Stimulated activated CD4-positive, alpha-beta T cell treated with anti-CD3 and anti-CD28 coated beads, Interleukin-12 subunit alpha, Interleukin-12 subunit beta, amount 100 ng/mL, for 4 hours (primary cell): ENCODE measurements at regions not wholly inside any gene's neighbourhood (a gene's known extent, or its start where the extent isn't known, plus 50 kb on each side); places are given as distances from the start of the nearest gene placed in this dataset.

Source experiments
- DNase-seq: peaks from one replicate; pipeline ENCODE4 v3.0.0-alpha.2; 2020

- DNase-seq: no peak
These were observed 231.1 kb upstream of the CDH5 start for GRCh38 chr16:66135421-66135831.

- no peak for DNase-seq
These were observed 231.6 kb upstream of the CDH5 start for GRCh38 chr16:66134875-66135274.

DNA sequence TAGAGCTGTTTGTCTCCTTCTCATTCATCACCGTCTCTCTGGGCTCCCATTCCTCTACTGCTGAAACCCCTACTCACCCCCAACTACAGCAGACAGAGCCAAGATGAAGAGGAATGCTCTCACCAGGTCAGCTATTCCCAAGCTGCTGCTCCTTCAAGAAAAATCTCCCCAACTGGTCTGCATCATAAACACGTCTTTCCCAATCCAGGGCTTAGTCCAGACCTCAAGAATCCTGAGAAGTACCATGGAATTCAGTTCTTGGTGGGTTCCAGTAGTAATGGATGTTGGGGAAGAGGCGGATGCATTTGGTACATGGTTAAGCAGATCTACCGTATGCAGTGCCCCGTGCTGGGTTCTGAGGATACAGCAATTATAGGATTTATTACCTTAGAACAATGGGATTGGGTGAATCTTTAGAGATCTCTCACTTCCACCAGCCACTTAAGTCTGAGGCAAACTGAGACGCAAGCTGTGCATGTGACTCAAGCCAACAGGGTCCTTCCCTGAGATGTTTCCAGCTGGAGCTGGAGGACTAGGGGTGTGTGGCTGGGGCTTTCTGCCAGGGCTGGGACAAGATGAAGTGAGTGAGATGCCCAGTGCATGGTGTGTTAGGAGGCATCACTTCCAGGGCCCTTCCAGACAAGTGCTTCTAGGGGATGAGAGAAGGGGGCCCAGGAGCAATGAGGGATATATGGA is 232.7 kb upstream of the CDH5 start:
- DNase-seq: no peak

- DNase-seq: no peak
These were observed 234.6 kb upstream of the CDH5 start for GRCh38 chr16:66131895-66132294.

DNA sequence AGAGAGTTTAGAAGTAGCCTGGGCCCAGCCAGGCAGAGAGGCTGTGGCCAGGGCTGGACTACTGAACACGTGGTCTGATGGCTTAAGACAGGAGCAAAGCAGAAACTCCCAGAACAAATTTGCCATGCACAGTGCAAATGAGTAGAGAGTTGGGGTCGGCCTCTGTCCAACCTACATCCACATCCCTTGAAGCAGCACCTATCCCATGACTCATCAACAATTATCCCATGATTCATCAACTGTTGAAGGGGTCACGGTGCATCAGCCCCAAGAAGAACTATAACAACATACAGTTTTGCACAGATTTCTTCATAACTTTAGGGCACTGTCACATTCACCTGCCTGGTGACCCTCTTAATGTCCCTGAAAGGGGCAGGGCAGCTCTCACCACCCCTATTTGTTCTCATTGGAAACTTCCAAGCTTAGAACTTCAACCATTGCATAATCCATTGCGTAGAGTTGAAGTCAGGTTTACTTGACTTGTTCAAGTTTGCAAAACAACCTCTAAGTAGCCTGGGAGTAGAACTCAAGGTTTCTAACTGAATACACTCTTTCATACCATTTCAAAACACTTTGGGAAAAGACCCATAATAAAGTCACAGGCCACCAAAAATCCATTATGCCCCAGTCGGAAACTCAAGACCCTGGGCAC is 235.2 kb upstream of the CDH5 start:
- DNase-seq: no peak

DNA sequence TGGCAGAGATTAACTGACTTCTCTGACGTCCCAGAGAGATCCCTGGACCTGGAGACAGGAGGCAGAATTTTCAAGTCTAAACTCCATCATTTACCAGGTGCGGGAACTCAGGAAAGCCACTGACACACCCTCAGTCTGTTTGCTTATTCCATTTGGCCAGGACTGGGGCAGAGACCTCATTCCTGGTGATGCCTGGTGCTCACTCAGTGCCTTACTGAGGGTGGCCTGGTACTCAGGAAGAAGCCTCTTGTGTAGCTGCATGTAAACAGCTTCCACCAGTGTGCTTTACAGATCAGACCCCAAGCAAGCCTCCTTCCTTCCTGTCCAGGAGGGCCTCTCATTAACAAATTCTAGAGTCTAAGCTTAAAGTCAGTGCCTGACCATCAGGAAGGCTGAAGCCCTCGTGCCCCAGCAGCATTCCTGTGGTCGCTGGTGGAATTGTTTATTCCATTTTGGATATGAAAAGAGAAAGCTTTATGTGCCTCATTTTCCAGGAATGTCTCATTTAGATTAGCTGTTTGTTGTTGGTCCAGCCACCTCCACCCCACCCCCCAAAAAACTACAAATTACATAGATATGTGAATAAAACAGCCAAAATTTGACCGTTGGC is 236.1 kb upstream of the CDH5 start:
- no peak for DNase-seq

DNA sequence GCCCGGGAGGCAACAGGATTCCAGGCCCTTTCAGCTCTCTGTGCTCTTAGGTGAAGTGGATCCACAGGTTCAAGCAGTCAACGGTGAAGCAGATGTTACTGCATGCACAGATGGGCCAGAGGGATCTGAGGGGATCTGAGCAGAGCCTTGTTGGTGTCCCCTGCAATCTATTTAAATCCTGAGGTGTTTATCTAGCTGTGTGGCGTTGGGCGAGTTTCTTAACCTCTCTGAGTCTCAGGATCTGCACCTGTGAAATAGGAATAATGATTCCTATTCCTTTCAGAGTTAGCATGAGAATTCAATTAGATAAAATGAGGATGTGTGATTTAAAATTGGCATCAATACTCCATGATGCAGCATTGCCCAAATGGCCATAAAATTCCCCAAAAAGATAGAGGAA is 237.3 kb upstream of the CDH5 start:
- DNase-seq: no peak

GRCh38 chr16:66128371-66128770 is 238.1 kb upstream of the CDH5 start:
- no peak for DNase-seq

DNA sequence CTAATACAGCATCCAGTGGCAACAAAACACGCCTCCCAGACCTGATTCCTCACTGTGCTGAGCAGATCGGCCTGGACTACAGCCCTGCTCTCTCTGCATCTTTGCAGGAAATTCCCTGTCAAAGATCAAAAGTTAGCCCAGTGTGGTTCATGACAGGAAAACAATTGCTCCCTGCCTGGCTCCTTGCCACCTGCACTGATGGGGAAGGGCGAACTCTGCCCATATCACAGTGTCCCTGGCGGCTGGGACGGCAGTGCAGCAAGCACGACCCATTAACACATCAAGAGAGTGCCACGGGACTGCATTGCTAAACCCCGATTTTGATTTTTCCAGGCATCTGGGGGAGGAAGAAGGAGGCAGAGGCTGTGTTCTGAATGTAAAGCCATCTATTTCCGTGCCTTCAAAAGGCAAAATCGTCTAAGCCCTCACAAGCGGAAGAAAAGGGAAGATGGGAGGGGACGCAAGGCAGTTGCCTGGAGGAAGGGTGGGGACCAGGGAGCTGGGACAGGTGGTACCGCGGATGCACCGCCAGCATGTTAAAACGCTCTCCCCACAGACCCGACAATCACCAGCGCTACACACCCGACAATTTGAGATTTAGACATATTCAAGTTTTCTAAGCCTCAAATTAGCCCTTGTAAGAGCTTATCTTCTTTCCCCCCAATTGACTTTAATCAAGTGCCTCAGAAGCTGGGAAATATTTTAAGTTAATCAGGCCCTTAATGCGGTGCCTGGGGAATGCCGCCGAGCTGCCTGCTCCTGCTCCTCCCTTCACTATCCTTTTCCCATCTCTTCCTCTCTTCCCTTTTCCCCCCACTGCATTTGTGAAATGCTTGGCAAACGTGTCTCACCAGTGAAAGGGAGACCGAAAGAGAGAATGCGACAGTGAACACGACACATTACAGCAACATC is 238.8 kb upstream of the CDH5 start:
- no peak for DNase-seq

GRCh38 chr16:66121466-66121865 is 245.0 kb upstream of the CDH5 start:
- DNase-seq: no peak

DNA sequence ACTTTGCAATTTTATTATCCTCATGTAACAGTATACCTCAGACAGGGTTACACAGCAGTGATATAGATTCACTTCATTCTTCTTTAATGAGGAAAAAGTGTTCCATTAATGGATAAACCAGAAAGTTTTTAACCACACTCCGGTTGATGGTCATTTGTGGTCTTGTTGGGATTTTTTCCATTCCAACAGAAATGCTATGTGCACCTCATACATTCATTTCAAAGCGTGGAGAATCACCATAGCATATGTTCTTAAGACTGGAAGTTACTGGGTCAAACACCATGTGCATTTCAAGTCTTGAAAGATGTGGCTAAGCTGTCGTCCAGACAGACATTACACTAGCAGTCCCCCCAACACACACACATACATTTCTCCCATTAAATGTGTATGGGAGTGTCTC is 245.8 kb upstream of the CDH5 start:
- no peak for DNase-seq

DNA sequence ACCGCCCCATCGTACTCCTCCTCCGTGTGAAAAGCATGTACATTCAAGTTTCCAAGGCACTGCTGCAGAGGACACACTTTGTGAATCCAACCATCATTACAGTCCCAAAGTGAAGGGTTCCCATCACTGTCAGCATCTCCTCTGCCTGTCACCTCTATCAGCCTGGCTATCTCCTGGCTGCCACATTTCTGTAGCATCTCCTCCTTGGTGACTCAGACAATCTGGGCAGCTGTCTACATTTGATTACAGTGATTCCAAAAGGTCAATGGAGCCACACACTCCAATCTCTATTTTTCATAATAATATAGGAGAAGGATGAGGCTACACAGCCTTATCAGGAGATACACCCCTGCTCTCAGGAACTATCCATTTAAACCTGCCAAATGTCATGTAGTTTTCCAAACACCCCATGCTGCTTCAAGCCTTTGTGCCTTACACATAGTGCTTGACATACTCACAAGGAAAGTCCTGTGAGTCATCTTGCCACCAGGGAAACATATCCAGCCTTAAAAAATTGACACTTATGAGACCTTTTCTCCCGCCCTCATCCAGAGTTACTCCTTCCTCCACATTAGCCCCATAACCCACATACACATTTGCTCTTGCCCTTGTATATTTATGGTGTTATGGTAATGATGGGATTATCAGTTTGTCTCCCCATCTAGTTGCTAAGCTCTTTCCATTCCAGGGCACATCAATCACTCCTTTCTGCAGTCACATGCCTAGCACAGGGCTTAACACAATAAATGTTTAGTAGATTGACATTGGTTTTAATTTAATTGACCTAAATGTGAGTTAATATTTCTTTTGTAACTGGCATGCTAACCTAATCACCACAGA is 250.1 kb upstream of the CDH5 start:
- DNase-seq: no peak

DNA sequence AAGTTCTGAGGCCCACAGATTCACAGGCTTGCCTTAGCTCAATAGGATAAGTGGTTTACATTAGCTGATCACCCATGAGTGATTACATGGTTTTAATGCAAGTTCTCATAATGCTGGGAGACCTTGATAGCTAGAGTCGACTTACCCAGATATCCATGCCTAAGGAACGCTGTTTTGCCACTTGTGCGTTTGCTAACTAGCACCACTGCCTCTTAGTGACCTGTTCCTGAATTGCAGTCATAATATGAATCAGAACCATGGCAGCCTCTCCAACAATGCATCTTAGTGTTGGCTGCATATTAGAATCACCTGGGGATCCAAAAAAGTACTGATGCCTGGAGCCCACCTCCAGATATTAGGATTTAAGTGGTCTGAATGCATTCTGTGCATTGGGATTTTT is 251.1 kb upstream of the CDH5 start:
- DNase-seq: no peak

GRCh38 chr16:66113223-66113622 is 253.3 kb upstream of the CDH5 start:
- DNase-seq: no peak

DNA sequence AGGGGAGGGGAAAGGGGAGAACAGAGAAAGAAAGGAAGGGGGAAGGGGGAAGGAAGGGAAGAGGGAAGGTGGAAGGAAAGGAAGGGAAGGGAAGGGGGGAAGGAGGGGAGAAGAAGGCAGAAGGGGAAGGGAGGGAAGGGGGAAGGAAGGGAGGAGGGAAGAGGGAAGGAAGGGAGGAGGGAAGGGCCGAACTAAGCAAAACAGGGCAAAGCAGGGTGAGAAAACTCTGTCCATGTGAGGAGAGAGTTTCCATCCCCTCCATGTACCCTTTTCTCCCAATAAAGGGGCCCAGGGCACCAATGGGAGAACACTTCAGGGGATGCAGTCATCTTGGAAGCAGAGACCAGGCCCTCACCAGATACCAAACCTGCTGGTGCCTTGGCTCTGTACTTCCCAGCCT is 256.8 kb upstream of the CDH5 start:
- no peak for DNase-seq

DNA sequence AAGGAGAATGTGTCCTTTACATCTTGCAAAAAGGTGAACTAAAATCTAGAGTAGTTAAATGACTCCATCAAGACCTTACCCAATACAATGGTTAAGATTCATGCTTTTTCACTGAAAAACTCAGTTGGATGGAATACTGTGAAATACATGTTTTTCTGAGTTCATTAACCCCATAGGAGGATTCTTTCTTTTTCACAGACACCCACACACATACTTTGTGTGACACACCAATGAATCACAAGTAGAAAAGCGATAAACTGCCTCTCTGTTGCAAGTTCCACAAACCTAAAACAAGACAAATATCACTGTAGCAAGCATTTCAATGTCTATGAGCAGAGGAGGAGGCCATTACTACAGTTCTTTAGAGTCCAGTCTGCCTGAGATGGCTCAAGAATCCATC is 258.8 kb upstream of the CDH5 start:
- no peak for DNase-seq

GRCh38 chr16:66103211-66103610 is 263.3 kb upstream of the CDH5 start:
- DNase-seq: no peak

- DNase-seq: no peak
These were observed 267.2 kb upstream of the CDH5 start for GRCh38 chr16:66099306-66099705.

DNA sequence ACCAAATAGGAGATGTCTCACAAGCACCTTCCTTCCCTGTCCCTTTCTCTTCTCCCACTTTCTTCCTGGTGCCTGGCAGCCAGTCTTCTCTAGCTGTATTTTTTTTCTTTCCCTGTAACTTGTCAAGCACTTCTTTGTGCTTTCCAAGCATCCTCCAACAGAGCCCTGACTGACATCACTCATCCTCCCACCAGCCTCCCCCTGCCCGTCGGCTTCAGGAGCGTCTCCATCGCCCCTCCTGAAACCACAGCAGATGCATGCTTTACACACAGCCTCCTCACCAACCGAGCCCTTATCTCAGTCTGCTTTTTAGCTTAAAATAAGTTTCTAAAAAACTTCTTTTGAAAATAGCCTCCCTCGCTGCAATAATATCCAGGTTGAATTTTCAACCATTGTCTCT is 268.7 kb upstream of the CDH5 start:
- DNase-seq: no peak

GRCh38 chr16:66095676-66096075 is 270.8 kb upstream of the CDH5 start:
- no peak for DNase-seq

DNA sequence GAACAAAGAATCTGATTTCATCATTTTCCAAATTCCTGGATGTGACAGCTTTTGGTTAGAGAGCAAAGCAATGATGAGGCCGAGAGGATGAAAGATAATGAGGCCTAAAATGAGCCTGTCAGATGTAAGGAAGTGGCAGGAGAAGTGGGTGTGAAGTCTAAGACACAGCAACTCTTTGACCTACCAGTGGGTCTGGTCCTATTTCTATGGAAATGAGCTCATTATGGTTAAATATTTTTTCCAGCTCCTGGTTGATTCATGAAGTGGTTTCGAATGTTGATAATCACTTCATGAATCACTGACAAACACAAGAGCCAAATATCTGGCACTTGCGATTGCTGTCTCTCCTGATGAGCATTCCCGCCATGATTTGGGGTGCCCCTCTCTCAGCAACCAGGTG is 273.3 kb upstream of the CDH5 start:
- no peak for DNase-seq

- DNase-seq: no peak
These were observed 275.0 kb upstream of the CDH5 start for GRCh38 chr16:66091471-66091891.

DNA sequence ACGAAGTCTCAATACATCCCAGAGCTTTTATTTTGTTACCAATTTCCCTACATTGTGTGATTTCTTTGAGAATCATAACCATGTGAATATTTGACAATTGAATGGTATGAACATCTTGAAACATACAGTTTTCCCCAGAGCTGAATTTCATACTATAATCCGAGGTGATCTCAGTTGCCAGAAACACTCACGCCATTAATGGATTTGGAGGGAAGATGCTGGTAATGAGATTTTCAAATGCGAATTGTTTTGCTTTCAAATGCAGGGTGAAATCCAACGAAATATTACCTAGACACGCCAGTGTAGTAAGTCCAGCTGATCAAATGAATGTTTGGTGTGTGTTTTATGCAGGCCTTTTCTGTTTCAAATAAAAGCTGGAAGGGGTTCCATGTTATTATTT is 277.8 kb upstream of the CDH5 start:
- no peak for DNase-seq
